NOMO-1 treated with DMSO at 0.1 percent for 48 hours (cell line): ENCODE measurements at regions not wholly inside any gene's neighbourhood (a gene's known extent, or its start where the extent isn't known, plus 50 kb on each side); places are given as distances from the start of the nearest gene placed in this dataset.
"Not testable (repeated sequence)": the region's sequence is repeated elsewhere in the genome, so short reads cannot be mapped to it uniquely, and the experiment has no call there.

Experiments used
- DNase-seq: peaks from one replicate; lab custom pipeline; 2025; ENCODE audit not compliant: unreplicated experiment; lab: John Stamatoyannopoulos, UW

DNA sequence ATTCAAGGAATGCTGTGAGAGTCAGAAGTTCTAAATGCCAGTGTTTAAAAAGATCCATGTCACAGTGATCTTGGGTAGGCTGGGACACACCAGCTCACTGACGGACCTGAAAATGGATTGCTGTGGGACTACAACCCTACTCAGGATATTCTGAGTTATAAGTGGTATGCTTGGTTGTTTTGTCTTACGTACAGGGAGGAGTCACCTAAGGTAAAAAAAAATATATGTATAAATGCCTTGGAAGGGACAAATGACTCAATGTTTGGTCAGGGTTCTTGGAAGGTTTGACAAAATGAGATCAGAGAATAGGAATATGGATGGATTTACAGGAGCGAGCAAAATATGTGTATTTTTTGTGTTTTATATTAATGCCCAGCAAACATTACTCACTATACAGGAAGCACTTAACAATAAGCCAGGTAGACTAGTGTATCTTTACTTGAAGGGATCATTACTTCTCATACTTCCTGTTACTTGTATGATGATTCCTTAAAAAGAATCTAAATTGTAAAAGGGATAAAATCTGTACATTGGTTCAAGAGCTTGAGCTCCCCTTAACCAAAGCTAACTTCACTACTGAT, 767.3 kb downstream of the GBE1 start:
- no peak for DNase-seq

DNA sequence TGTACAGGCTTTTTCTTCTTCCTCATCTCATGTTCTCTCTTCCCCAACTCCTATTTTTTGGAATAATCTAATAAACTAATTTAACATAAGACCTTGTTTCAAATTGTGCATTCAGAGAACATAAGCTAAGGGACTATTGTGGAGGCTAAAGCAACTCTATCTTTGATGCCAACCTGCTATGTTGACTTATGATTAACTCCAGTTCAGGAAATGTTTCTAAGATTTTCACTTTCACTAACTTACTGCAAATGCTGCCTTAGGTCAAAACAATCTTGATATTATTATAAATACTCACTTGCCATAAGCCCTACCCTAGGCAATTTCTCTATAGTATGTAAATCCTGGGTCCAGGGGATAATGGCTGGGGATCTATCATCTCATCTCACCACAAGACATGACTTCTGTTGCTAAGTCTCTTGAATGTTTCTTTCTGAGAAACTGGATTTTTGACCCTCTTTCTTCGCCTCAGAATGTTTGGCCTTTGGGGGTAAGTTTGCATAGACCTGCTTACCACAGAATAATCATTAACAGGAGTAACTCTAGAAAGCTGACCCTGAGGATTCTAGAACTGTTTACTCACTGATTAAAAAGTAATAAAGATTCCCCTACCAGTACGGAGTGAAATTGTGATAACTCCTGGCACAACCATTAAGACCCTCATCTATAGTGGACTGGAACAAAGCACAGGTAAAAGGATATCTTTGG, 768.1 kb downstream of the GBE1 start:
- DNase-seq: no peak

DNA sequence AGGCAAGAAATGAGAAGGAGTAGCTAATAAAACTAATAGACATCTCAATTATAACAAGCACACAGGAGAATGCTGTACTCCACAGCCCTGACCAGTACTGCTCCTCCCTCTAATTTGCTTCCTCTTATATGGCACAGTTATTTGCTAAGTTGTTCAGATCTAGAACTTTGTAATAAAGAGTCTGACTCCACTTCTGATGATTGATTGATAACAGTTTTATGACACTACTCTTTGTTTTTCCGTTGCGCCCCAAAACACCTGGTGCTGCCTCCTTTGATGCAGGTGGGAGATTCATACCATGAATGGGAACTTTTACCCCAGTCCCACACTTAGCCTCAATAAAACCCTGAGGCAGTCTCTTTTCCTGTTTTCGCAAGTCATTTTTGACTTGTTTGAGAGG, 777.7 kb downstream of the GBE1 start:
- DNase-seq: no peak

DNA sequence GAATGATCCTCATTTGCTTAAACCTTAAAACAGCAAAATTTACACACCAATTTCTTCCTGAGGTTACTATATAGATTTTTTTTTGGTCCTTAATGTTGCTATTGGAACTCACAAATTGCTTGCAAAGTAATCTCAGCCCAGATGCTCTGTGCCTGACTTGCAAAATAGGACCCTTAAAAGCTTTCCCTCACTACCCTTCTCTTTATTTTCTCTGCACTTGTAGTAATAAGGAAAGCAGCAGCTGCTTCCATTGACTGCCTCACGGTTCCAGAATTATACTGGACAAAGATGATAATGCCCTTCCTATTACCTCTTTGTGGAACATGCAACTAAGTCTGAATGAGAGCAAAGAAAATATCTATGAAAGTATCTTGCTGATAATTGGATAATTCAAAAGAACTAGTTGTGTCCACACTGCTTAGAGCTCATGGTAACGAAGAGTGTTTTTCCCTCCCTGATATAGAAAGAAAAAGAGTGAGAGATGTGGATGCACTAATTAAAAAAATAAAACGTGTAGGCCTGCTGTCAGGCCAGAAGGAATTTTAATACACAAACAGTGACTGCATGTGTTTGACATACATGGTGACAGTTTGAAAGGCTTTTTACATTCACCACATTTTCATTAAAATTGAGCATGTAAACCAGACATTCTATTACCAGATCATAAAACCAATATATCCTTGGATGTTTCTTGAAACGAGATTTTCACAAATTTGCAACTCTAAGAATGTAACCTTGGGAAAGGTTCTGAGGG, 783.1 kb downstream of the GBE1 start:
- DNase-seq: no peak

DNA sequence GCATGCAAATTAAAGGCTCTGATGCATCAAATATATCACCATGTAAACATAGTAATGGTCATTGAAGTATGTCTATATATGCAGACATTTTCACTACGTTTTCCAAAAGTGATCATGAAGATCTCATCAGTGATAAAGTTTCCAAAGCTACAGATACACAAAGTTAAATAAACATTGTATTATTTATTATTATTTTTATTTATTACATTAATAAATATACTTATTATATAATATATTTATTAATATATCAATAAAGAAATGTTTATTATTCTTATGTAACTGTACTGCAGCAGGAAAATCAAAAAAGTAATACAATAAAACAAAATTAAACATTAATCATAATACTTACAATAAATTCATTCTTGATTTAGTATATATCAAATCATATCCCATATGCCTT, 791.2 kb downstream of the GBE1 start:
- no peak for DNase-seq

GRCh38 chr3:80929576-80929975, 831.9 kb downstream of the GBE1 start:
- no peak for DNase-seq

DNA sequence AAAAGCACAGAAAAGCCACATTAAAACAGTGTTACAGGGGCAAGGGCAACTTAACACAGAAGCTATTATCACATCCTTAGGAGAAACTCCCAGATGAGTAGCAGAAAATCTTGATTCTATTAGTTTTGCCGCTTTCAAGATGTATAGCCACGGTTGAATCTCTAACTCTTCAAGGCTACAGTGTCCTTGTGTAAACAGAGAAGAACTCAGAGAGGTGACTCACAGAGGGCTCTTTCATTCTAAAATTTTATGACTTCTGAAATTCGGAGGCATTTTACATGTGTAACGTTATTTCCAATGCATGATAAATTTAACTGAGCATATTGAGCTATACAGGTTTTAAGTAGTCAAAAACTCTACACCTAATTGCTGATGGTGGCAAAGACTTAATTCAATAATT, 846.6 kb downstream of the GBE1 start:
- DNase-seq: no peak

GRCh38 chr3:80898211-80898610, 863.2 kb downstream of the GBE1 start:
- no peak for DNase-seq

DNA sequence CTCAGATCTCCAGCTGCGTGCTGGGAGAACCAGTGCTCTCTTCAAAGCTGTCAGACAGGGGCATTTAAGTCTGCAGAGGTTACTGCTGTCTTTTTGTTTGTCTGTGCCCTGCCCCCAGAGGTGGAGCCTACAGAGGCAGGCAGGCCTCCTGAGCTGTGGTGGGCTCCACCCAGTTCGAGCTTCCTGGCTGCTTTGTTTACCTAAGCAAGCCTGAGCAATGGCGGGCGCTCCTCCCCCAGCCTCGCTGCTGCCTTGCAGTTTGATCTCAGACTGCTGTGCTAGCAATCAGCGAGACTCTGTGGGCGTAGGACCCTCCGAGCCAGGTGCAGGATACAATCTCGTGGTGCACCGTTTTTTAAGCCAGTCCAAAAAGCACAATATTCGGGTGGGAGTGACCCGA, 864.4 kb downstream of the GBE1 start:
- not testable (repeated sequence) for DNase-seq

- no peak for DNase-seq
Observed at GRCh38 chr3:80890571-80890970, 870.9 kb downstream of the GBE1 start.

DNA sequence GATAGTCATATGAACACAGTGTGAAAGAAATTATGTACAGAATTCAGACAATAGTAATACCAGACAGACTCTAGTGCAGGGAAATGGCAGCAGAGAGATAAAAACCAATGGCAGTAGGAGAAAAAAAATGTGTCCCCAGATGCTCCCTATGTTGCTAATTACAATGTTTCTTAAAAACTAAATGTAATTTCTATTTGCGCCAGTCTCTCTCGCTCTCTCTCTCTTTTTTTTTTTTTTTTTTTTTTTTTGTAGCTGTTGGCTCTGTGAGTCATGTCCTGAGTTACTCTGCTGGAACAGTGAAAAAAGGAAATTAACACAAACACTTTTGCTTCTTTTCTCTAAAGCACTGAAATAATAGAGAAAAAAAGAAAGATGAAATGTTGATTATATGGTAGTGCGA, 871.9 kb downstream of the GBE1 start:
- no peak for DNase-seq

GRCh38 chr3:80870476-80871041, 890.9 kb downstream of the GBE1 start:
- no peak for DNase-seq

DNA sequence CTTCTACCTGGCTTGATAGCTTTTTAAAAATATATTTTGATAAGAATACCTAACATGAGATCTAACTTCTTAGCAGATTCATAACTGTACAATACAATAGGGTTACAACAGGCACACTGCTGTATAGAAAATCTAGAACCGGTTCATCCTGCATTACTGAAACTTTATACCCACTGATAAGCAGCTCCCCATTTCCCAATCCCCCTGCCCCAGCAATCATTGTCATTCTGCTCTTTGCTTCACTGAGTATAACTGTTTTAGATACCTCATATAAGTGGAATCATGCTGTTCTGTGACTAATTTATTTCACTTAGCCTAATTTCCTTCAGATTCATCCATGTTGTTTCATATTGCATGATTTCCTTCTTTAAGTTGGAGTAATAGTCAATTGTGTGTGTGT, 906.0 kb downstream of the GBE1 start:
- no peak for DNase-seq

DNA sequence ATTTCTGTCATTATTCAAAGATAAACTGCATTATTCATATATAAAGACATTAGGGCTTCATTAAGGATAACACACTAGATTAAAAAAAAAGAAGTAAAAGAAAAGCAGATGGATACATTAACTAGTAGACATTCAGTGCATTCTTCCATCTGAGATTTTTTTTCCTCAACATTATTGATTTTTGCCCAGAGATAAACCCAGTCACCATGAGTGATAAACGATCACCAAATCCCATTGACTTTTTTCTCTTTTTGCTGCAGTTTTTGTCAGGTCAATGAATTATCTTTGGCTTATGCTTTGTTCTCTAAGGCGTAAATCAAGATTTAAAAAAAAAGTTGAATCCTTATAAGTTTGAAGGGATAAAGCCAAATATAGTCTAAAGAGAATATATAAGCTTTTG, 925.0 kb downstream of the GBE1 start:
- no peak for DNase-seq

DNA sequence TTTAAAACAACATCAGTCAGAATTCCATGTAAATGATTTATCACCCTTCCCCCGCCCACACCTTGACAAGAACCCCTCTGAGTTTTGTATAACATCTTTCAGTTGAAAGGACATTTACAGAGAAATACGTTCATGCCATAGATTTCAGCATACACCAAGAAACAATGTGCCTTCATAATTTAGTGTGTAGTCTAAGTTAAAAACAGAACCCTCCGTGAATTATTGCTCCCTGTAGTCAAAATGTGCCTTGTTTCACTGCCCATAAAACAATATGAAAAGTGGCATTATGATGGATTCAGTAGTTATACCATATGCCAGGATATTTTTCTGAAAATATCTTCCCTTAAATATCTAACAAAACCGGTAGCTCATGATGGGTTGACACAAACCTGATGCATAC, 953.9 kb downstream of the GBE1 start:
- DNase-seq: no peak

GRCh38 chr3:80806673-80807072, 954.8 kb downstream of the GBE1 start:
- DNase-seq: no peak

DNA sequence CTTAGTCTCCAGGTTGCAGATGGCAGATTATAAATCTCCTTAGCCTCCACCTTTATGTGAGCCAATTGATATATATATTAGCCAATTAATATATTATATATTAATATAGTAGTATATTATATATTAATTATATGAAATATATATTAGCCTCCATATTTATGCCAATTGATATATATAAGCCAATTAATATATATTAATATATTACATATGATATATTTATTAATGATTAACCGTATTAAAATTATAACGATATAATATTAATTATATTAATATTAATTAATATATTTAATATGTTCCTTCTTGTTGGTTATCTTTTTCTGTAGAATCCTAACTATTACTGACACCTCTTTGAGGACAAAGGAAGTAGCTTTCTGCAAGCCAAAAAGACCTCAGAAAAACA, 972.5 kb downstream of the GBE1 start:
- no peak for DNase-seq

- DNase-seq: no peak
Observed at GRCh38 chr3:80785875-80786274, 975.6 kb downstream of the GBE1 start.

- no peak for DNase-seq
Observed at GRCh38 chr3:80785475-80785874, 976.0 kb downstream of the GBE1 start.

GRCh38 chr3:80771085-80771484, 990.4 kb downstream of the GBE1 start:
- DNase-seq: peak; percentile 8

DNA sequence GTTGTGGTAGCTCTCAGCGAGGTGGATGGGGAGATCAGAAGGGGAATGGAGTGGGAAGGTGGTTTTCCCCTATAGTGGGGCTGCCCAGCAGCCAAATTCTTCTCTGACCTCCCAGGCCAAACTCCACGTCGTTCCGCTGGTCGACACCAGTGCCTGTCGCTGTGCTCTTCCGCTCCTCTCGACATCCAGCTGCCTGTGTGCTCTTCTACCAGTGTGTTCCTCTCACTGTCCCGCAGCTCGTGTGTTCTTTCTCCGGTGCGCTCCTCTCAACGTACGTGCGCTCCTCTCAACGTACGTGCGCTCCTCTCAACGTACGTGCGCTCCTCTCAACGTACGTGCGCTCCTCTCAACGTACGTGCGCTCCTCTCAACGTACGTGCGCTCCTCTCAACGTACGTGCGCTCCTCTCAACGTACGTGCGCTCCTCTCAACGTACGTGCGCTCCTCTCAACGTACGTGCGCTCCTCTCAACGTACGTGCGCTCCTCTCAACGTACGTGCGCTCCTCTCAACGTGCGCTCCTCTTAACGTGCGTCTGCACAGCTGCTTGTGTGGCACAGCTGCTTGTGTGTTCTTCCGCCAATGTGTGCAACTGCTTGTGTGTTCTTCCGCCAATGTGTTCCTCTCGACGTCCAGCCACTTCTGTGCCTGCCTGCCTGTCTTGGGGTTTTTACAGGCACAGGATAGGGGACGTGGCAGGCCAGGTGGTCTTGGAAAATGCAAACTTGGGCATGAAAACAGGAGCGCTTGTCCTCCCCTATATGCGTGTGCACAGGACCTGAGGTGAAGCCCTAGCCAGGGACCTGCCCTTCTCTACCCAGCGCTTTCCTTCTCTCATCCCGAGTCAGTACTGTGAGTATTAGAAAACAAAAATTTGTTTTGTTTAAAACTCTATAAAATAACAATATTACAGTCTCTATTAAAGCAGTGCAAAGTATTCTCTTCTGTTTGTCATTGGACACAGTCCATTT, 991.1 kb downstream of the GBE1 start:
- DNase-seq: no peak
